Heart right ventricle (tissue), 16 donors: ENCODE measurements at regions not wholly inside any gene's neighbourhood (a gene's known extent, or its start where the extent isn't known, plus 50 kb on each side); places are given as distances from the start of the nearest gene placed in this dataset.

Experiments
- ATAC-seq, 8 donors: fragments of 200-7000 bp; cut with Tn5 transposase; one replicate each; pipeline ENCODE4 v1.9.1; 2020; ENCODE audit warnings: mild to moderate bottlenecking in 8 of 8, moderate library complexity in 8 of 8, moderate number of reproducible peaks in 1 of 8
- DNase-seq, 2 donors: peaks; one replicate each; pipeline ENCODE4 v3.0.0-alpha.2; 2020
- H3K27ac ChIP-seq, 10 donors: fragments of 200-600 bp; sonication (generic) in 2 of 10; one replicate each; pipeline versions ENCODE4 v1.5.0 to v1.8.0; 2020 to 2022; ENCODE audit warnings: mild to moderate bottlenecking in 3 of 10
- H3K27me3 ChIP-seq, 7 donors: fragments of 200-600 bp; one replicate each; pipeline ENCODE4 v1.8.0; 2021 to 2022; ENCODE audit warnings: mild to moderate bottlenecking in 2 of 7
- H3K36me3 ChIP-seq, 9 donors: fragments of 200-600 bp; sonication (generic) in 1 of 9; one replicate each; pipeline versions ENCODE4 v1.5.0 to v1.8.0; 2020 to 2022; ENCODE audit warnings: mild to moderate bottlenecking in 2 of 9
- H3K4me1 ChIP-seq, 9 donors: fragments of 200-600 bp; sonication (generic) in 1 of 9; one replicate each; pipeline versions ENCODE4 v1.5.0 to v1.8.0; 2020 to 2022; ENCODE audit warnings: mild to moderate bottlenecking in 4 of 9
- H3K4me3 ChIP-seq, 10 donors: fragments of 200-600 bp; sonication (generic) in 2 of 10; one replicate each; pipeline versions ENCODE4 v1.5.0 to v1.8.0; 2020 to 2022; ENCODE audit warnings: mild to moderate bottlenecking in 7 of 10, moderate library complexity in 2 of 10
- H3K9me3 ChIP-seq, 11 donors: fragments of 200-600 bp in 10 of 11; sonication (generic) in 2 of 11; one replicate each; pipeline versions ENCODE4 v1.5.0 to v1.8.0; 2013 to 2022; ENCODE audit warnings: mild to moderate bottlenecking in 2 of 11, control low read depth in 1 of 11, moderate library complexity in 1 of 11
- CTCF ChIP-seq, 9 donors: fragments of 200-600 bp; sonication (generic) in 2 of 9; IDR thresholded peaks; one replicate each; pipeline versions ENCODE4 v1.5.0 to v1.8.0; 2021 to 2022; ENCODE audit warnings: antibody characterized with exemption in 9 of 9, mild to moderate bottlenecking in 5 of 9, moderate library complexity in 1 of 9
- WGBS, 2 donors: extraction: QIAGEN DNeasy Blood & Tissue Kit; methylation state at CpG; one replicate each; pipeline ENCODE4 v1.1.7; 2013; ENCODE audit warnings: inconsistent platforms in 1 of 2; 5-methylcytosine and 5-hydroxymethylcytosine counted together
- intact Hi-C, 10 donors: fragments of 100-400 bp; cut with DNase I; formaldehyde crosslinking; loops; one replicate each; pipeline versions ENCODE4 v1.11.1 to v1.14.2; 2022
- donor health status: Arrhythmogenic right ventricular cardiomyopathy.
- donor health status: ischemic (EF 13 %, LVEDD 7.1; RV severe dilation, severe dysfunction).
- donor health status: healthy with polysubstance abuse.
- donor health status: DM: no; HTN: yes; CAD: no.
- donor health status: DM: no; HTN: no; CAD: no.
- donor health status: ischemic (EF 25% LVEDD 6.9; RV normal size, moderate dysfunction).
- donor health status: ischemic (EF 25% LVEDD 5.7; RV mildly dilated, moderate dysfunction).
- donor health status: healthy.
- donor health status: DM: yes; HTN: yes; CAD: no.
- donor health status: Ischemic cardiomyopathy.
- donor health status: ischemic (EF 35%, LVEDD 5.7; RV mildly dilated, moderate dysfunction).
- donor health status: nonischemic (EF 11% LVEDD 7.7; RV severe dilation, severe dysfunction).
- donor health status: DM: yes; HTN: yes; CAD: no.
- donor health status: PGD.
- donor health status: ischemic (EF 29% LVEDD 5.4; RV normal size, mild dysfunction).
- donor health status: nonischemic (EF 23%, LVEDD 6.1; RV moderate dilation, normal function).

GRCh38 chr11:81072273-81072672 is 1631.4 kb upstream of the TENM4 start:
- Histone ChIP-seq H3K36me3 (no peaks in the 10 kb centered on the region), H3K27me3 (no peaks in the 10 kb centered on the region), H3K9me3 (no peaks in the 10 kb centered on the region), H3K27ac (no peak overlapping the region), H3K4me1 (no peaks in the 10 kb centered on the region), H3K4me3 (no peak overlapping the region)
- no peak for TF ChIP-seq CTCF (IDR thresholded peaks at IDR 0.05)
- intact Hi-C loops = no loop called here
- DNase-seq (no peak), ATAC-seq (no peak)
- WGBS, 2 donors = 23 to 28% methylated on average over 4 of the region's 4 CpGs

GRCh38 chr11:81071606-81072005 is 1630.8 kb upstream of the TENM4 start:
- Histone ChIP-seq H3K9me3 (no peaks in the 10 kb centered on the region), H3K4me3 (no peak overlapping the region), H3K27me3 (no peaks in the 10 kb centered on the region), H3K36me3 (no peaks in the 10 kb centered on the region), H3K4me1 (no peaks in the 10 kb centered on the region), H3K27ac (no peak overlapping the region)
- no peak for TF ChIP-seq CTCF (IDR thresholded peaks at IDR 0.05)
- intact Hi-C loops = no loop called here
- no peak for DNase-seq
- ATAC-seq = no peak
- 51 to 61% methylated on average over 5 of the region's 5 CpGs for WGBS, 2 donors

- no peak for DNase-seq
- ATAC-seq = no peak
- no peaks in the 10 kb centered on the region for H3K36me3 ChIP-seq
- no peaks in the 10 kb centered on the region for H3K4me1 ChIP-seq
- TF ChIP-seq CTCF (IDR thresholded peaks at IDR 0.05) = no peak
- WGBS, 2 donors = 49 to 55% methylated on average over 4 of the region's 4 CpGs
- H3K4me3 ChIP-seq = no peak overlapping the region
- intact Hi-C loops = no loop called here
- H3K27me3 ChIP-seq = no peaks in the 10 kb centered on the region
- no peak overlapping the region for H3K27ac ChIP-seq
- H3K9me3 ChIP-seq = no peaks in the 10 kb centered on the region
These were observed 1630.1 kb upstream of the TENM4 start for GRCh38 chr11:81070948-81071347.

GRCh38 chr11:81059356-81059755 is 1618.5 kb upstream of the TENM4 start:
- no peaks in the 10 kb centered on the region for H3K9me3 ChIP-seq
- no peak for TF ChIP-seq CTCF (IDR thresholded peaks at IDR 0.05)
- H3K4me3 ChIP-seq = no peak overlapping the region
- intact Hi-C loops = no loop called here
- H3K27ac ChIP-seq = no peak overlapping the region
- no peak for ATAC-seq
- WGBS, 2 donors = 23 to 25% methylated on average over 1 of the region's 1 CpG
- H3K36me3 ChIP-seq = no peaks in the 10 kb centered on the region
- H3K4me1 ChIP-seq = no peaks in the 10 kb centered on the region
- H3K27me3 ChIP-seq = no peaks in the 10 kb centered on the region
- DNase-seq = no peak
